Caco-2 (cell line): ENCODE measurements at regions not wholly inside any gene's neighbourhood (a gene's known extent, or its start where the extent isn't known, plus 50 kb on each side); places are given as distances from the start of the nearest gene placed in this dataset.
A peak's percentile ranks its signal among the peaks of the same experiment; 100 is the strongest.

Experiments used
- BruUV-seq: library from RNA; stranded (reverse); fragments of 400-500 nt; replicated peaks from 2 replicates; lab custom pipeline; 2021; lab: Mats Ljungman, UMichigan
- CTCF ChIA-PET: fragments of 300-600 bp; sonication (Branson Sonifier 250); formaldehyde crosslinking; loops from one replicate; lab custom pipeline; 2022; ENCODE audit warnings: antibody characterized with exemption; lab: Charles Lee
- POLR2A ChIA-PET: fragments of 300-600 bp; sonication (Branson Sonifier 250); formaldehyde crosslinking; loops from one replicate; lab custom pipeline; 2022; ENCODE audit warnings: antibody characterized with exemption; lab: Charles Lee
- DNase-seq, 2 experiments: peaks; one replicate each; pipeline versions ENCODE4 v3.0.0 to v3.0.0-alpha.2; 2020 to 2022
- H3K27me3 ChIP-seq: replicated peaks from 2 replicates; pipeline ENCODE4 v1.6.0; 2011; ENCODE audit warnings: low read length; ENCODE audit not compliant: control insufficient read depth, insufficient read depth
- H3K36me3 ChIP-seq: 2 replicates; pipeline ENCODE4 v1.5.1; 2011; ENCODE audit warnings: low read length; ENCODE audit not compliant: control insufficient read depth, insufficient read depth
- H3K4me1 ChIP-seq: fragments of 250-450 bp; sonication (Bioruptor Pico); 2 replicates; pipeline ENCODE4 v1.5.1; 2020; ENCODE audit warnings: mild to moderate bottlenecking
- H3K4me3 ChIP-seq: 2 replicates; pipeline ENCODE4 v1.5.1; 2011; ENCODE audit warnings: low read depth, mild to moderate bottlenecking, control low read depth, low read length
- H3K9me3 ChIP-seq: fragments of 250-450 bp; sonication (Bioruptor Pico); 2 replicates; pipeline ENCODE4 v1.5.1; 2020; ENCODE audit warnings: mild to moderate bottlenecking, moderate library complexity
- H3K27ac Mint-ChIP-seq: one replicate; pipeline ENCODE4 v1.8.0; 2022; ENCODE audit warnings: mixed read lengths; ENCODE audit not compliant: unreplicated experiment
- H3K27me3 Mint-ChIP-seq: one replicate; pipeline ENCODE4 v1.8.0; 2022; ENCODE audit warnings: mixed read lengths; ENCODE audit not compliant: insufficient read depth, unreplicated experiment
- H3K36me3 Mint-ChIP-seq: one replicate; pipeline ENCODE4 v1.8.0; 2022; ENCODE audit warnings: mild to moderate bottlenecking, mixed read lengths; ENCODE audit not compliant: insufficient read depth, unreplicated experiment
- H3K4me1 Mint-ChIP-seq: one replicate; pipeline ENCODE4 v1.8.0; 2022; ENCODE audit warnings: low read depth, mixed read lengths; ENCODE audit not compliant: unreplicated experiment
- H3K4me3 Mint-ChIP-seq: one replicate; pipeline ENCODE4 v1.8.0; 2022; ENCODE audit warnings: mild to moderate bottlenecking, moderate library complexity, mixed read lengths; ENCODE audit not compliant: unreplicated experiment
- H3K9me3 Mint-ChIP-seq: one replicate; pipeline ENCODE4 v1.8.0; 2022; ENCODE audit warnings: mixed read lengths; ENCODE audit not compliant: unreplicated experiment
- intact Hi-C: fragments of 100-400 bp; cut with micrococcal nuclease; formaldehyde crosslinking; loops from one replicate; pipeline ENCODE4 v1.10.0; 2022; ENCODE audit not compliant: unreplicated experiment
- TF ChIP-seq, protein P1 (sequence below), 2 experiments: fragments of 200-600 bp in 1 of 2; IDR thresholded peaks; 1 replicate in 1 of 2; 2 replicates in 1 of 2; pipeline versions ENCODE4 v1.5.1 to v1.8.0; 2011 to 2022; ENCODE audit warnings: antibody characterized with exemption in 1 of 2, control low read depth in 1 of 2, inconsistent platforms in 1 of 2, low read depth in 1 of 2, low read length in 1 of 2, mild to moderate bottlenecking in 1 of 2, moderate library complexity in 1 of 2; ENCODE audit not compliant: insufficient read depth in 1 of 2, severe bottlenecking in 1 of 2, unreplicated experiment in 1 of 2

DNA sequence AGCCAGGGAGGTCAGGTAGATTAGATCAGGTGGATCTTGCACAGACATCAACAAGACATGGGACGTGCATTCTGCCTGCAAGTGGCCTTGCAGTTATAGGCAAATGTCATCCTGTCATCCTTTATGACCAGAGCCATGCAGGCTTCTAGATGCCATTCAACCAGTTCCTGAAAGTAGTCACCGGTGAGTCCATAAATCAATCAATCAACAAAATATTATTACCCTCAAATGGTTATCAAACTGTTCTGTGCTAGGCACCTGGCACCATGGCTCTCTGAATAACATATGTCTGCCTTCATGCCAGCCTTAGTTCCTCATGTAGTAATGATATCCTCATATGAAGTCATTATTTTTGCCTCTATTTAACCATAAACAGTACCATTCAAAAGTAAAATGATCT lies 146.9 kb downstream of the TOMM20 start:
- DNase-seq: no peak
- no peak overlapping the region for H3K4me3 ChIP-seq
- Mint-ChIP-seq H3K9me3 (no peaks in the 10 kb centered on the region), H3K4me1 (peaks cover 42% of the 10 kb centered on the region), H3K27ac (no peak overlapping the region), H3K27me3 (no peaks in the 10 kb centered on the region), H3K36me3 (peaks cover 7% of the 10 kb centered on the region), H3K4me3 (no peak overlapping the region)
- H3K4me1 ChIP-seq: peaks cover 70% of the 10 kb centered on the region
- ChIA-PET CTCF (no interaction called here), POLR2A (no interaction called here)
- H3K27me3 ChIP-seq: no peaks in the 10 kb centered on the region
- H3K9me3 ChIP-seq: no peaks in the 10 kb centered on the region
- TF ChIP-seq, protein P1, sequence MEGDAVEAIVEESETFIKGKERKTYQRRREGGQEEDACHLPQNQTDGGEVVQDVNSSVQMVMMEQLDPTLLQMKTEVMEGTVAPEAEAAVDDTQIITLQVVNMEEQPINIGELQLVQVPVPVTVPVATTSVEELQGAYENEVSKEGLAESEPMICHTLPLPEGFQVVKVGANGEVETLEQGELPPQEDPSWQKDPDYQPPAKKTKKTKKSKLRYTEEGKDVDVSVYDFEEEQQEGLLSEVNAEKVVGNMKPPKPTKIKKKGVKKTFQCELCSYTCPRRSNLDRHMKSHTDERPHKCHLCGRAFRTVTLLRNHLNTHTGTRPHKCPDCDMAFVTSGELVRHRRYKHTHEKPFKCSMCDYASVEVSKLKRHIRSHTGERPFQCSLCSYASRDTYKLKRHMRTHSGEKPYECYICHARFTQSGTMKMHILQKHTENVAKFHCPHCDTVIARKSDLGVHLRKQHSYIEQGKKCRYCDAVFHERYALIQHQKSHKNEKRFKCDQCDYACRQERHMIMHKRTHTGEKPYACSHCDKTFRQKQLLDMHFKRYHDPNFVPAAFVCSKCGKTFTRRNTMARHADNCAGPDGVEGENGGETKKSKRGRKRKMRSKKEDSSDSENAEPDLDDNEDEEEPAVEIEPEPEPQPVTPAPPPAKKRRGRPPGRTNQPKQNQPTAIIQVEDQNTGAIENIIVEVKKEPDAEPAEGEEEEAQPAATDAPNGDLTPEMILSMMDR (IDR thresholded peaks at IDR 0.05; ENCODE audit: insufficient read depth in 1 of 2, low read depth in 1 of 2, low read length in 1 of 2, severe bottlenecking in 1 of 2, unreplicated experiment in 1 of 2): no peak
- no TSS peak for BruUV-seq
- intact Hi-C loops: no loop called here
- no peaks in the 10 kb centered on the region for H3K36me3 ChIP-seq

DNA sequence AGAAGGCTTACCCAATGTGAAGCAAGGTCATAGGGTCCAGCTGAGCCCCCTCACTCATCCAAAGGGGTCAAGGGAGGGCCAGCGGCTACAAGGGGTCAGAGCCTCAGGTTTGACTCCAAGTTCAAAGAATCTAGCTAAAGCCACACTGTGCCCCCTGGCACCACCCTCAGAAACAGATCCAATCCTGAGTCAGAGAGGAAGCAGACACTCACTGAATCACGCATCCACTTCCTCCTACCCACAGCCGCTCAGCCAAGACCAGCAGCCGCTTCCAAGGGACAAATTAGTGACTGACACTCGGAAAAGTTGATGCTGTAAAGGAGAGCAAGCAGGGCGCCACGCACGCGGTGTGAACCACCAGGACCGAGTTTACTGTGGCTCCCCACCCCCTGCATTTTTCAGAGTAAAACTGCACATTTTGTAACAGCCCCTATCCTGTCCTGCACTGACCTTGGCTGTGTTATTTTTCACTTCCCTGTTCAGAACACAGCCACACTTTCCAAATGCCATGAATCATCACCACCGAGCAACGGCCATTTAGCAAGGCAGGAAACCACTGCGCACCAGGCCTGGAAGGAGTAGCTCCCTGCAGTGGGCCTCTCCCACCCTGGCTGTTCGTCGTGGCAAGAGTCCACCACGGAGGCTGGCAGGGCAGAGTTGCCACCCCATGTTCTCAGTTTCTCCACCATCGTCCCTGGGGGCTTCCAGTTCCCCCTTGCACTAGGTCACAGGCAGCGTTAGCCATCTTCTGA lies 147.8 kb downstream of the TOMM20 start:
- H3K36me3 Mint-ChIP-seq: peaks cover 5% of the 10 kb centered on the region
- peaks cover 48% of the 10 kb centered on the region for H3K4me1 Mint-ChIP-seq
- CTCF ChIA-PET: no interaction called here
- no peak for DNase-seq
- H3K9me3 Mint-ChIP-seq: no peaks in the 10 kb centered on the region
- TF ChIP-seq, protein P1 (IDR thresholded peaks at IDR 0.05; ENCODE audit: insufficient read depth in 1 of 2, low read depth in 1 of 2, low read length in 1 of 2, severe bottlenecking in 1 of 2, unreplicated experiment in 1 of 2): no peak
- H3K36me3 ChIP-seq: no peaks in the 10 kb centered on the region
- intact Hi-C loops: no loop called here
- peak overlapping the region; percentile 94 for H3K27ac Mint-ChIP-seq
- H3K9me3 ChIP-seq: no peaks in the 10 kb centered on the region
- no TSS peak for BruUV-seq
- no peaks in the 10 kb centered on the region for H3K27me3 Mint-ChIP-seq
- no peak overlapping the region for H3K4me3 Mint-ChIP-seq
- peaks cover 74% of the 10 kb centered on the region for H3K4me1 ChIP-seq
- POLR2A ChIA-PET: no interaction called here
- H3K27me3 ChIP-seq: no peaks in the 10 kb centered on the region
- H3K4me3 ChIP-seq: no peak overlapping the region

DNA sequence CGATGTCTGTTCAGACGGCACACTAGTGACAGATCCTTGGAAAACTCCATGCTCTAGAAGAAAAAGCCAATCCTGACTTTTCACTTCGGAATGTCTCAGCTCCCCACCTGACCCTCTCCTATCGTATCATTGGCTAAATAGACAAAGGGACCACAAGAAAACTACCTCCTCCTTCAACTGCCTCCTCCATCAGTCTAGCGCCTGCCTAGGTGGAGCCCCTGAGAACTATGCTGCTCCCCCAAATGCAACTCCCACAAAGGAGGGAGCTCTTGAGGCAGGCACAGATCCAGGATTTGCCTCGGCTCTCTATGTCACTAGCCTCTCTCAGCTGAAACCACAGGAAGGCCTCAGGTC lies 148.4 kb downstream of the TOMM20 start:
- Mint-ChIP-seq H3K4me1 (peaks cover 54% of the 10 kb centered on the region), H3K36me3 (peaks cover 11% of the 10 kb centered on the region), H3K27me3 (no peaks in the 10 kb centered on the region), H3K9me3 (no peaks in the 10 kb centered on the region), H3K4me3 (no peak overlapping the region), H3K27ac (peak overlapping the region; percentile 94)
- no peaks in the 10 kb centered on the region for H3K27me3 ChIP-seq
- H3K9me3 ChIP-seq: no peaks in the 10 kb centered on the region
- ChIA-PET POLR2A (no interaction called here), CTCF (no interaction called here)
- intact Hi-C loops: no loop called here
- H3K4me3 ChIP-seq: no peak overlapping the region
- no peak for DNase-seq
- TF ChIP-seq, protein P1 (IDR thresholded peaks at IDR 0.05; ENCODE audit: insufficient read depth in 1 of 2, low read depth in 1 of 2, low read length in 1 of 2, severe bottlenecking in 1 of 2, unreplicated experiment in 1 of 2): no peak
- no TSS peak for BruUV-seq
- H3K4me1 ChIP-seq: peaks cover 74% of the 10 kb centered on the region
- H3K36me3 ChIP-seq: no peaks in the 10 kb centered on the region
